ENCODE measurements at regions not wholly inside any gene's neighbourhood (a gene's known extent, or its start where the extent isn't known, plus 50 kb on each side); places are given as distances from the start of the nearest gene placed in this dataset.
A peak's percentile ranks its signal among the peaks of the same experiment; 100 is the strongest.

DNA sequence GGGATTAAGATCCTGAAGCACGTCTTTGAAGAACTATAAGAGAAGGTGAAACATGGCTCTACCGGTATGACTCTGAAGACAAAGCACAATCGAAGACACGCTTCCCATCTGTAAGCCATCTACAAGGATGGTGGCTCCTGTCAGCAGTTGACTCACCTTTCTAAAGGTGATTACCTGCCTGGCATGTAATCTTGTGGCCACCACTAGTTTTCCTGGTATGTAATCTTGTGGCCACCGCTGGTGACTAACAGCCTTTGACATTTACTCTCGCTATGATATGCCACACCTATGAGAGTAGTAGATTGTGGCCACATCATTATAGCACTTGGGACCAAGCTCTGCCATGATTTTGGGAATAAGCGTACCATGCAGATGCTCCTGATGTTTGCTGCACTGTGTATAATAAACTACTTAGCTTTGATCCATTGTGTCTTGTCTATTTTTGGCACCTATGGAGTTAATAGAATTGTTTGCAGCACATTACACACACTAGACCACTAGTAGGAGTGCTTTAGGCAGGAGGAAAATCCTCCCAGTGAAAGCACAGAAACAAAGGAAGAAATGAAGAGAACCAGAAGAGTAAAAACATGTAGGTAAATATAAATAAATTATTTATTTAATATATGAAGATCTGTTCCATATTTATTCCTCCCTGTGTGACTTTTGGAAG lies 59.8 kb downstream of the VAX1 start:
- H3K4me3 ChIP-seq (ENCODE audit: low read length) = no peak overlapping the region
- DNase-seq (ENCODE audit: low read depth) = peak; percentile 39
- TF ChIP-seq, protein P1, sequence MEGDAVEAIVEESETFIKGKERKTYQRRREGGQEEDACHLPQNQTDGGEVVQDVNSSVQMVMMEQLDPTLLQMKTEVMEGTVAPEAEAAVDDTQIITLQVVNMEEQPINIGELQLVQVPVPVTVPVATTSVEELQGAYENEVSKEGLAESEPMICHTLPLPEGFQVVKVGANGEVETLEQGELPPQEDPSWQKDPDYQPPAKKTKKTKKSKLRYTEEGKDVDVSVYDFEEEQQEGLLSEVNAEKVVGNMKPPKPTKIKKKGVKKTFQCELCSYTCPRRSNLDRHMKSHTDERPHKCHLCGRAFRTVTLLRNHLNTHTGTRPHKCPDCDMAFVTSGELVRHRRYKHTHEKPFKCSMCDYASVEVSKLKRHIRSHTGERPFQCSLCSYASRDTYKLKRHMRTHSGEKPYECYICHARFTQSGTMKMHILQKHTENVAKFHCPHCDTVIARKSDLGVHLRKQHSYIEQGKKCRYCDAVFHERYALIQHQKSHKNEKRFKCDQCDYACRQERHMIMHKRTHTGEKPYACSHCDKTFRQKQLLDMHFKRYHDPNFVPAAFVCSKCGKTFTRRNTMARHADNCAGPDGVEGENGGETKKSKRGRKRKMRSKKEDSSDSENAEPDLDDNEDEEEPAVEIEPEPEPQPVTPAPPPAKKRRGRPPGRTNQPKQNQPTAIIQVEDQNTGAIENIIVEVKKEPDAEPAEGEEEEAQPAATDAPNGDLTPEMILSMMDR (IDR thresholded peaks at IDR 0.05; ENCODE audit: insufficient read depth, low read depth, low read length, missing control alignments) = no peak

DNA sequence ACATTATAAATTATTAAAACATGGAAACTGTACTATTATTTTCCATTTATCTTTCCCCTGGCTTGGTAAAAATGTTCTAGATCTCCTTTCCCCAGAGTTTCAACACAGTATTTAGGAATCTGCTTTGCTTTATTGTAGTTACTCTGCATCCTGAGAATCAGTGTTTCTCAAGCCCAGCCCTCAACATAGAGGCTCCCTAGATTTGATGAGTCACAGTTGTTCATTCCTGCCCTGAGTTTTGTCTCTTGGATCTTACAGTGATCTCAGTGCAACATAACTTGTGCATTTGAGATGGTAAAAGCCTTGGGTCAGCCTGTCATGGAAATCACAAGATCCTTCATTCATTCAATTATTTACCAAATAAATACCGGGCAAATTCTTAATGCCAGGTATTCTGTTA lies 63.0 kb downstream of the VAX1 start:
- TF ChIP-seq, protein P1 (IDR thresholded peaks at IDR 0.05; ENCODE audit: insufficient read depth, low read depth, low read length, missing control alignments) = no peak
- DNase-seq (ENCODE audit: low read depth) = peak; percentile 54
- H3K4me3 ChIP-seq (ENCODE audit: low read length) = no peak overlapping the region

DNA sequence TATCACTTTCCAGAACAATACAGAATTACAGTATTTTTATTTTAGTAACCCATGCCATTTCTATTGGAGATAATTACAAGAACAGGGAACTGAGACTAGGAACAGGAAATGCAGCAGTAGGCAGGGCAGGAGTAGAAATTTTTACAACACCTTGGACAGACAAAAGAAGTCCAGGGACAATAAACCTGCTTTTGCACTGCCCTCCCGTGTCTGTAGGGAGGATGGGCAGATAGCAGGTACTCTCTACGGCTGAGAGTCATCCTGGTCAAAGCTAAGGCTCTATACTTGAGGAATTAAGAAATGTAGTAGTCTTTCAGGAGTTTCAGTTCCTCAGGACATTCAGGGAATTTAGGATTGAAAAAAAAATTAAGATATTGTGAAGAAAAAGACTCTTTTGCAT lies 63.4 kb downstream of the VAX1 start:
- DNase-seq (ENCODE audit: low read depth) = peak; percentile 35
- TF ChIP-seq, protein P1 (IDR thresholded peaks at IDR 0.05; ENCODE audit: insufficient read depth, low read depth, low read length, missing control alignments) = peak; percentile 63
- no peak overlapping the region for H3K4me3 ChIP-seq (ENCODE audit: low read length)

DNA sequence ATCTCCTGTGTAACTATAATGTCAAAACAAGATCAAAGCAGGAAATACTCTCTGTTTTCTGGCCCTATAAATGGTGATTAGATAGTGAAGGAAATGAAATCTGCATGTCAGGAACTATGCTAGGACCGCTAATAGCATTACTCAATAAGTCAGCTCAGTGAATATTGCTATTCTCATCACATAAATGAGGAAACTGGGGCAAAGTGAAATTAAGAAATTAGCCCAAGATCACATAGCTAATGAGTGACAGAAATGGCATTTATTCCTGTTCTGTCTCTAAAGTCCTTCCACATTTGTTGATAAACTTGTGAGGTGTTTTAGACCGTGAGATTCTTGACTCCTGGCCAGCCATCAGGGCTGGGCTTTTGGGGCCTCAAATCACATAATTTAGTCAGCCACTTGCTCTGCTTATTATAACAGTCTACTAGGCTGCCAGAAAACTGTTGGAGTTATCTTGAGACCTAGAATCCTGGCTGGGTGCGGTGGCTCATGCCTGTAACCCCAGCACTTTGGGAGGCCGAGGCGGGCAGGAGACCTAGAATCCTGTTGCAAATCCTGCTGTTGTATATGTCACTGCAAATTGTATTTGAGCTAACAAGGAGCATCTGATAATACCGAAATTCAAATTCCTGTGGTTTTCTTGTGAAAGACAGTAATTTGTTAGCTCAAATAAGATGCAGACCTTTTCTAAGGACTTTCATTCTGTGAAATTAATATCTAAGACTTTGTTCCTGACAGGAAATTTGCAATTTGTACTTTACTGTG lies 66.5 kb upstream of the SHTN1 start:
- no peak for DNase-seq (ENCODE audit: low read depth)
- TF ChIP-seq, protein P1 (IDR thresholded peaks at IDR 0.05; ENCODE audit: insufficient read depth, low read depth, low read length, missing control alignments) = no peak
- no peak overlapping the region for H3K4me3 ChIP-seq (ENCODE audit: low read length)

All from epithelial cell of esophagus (primary cell).